BLaER1 (cell line): ENCODE measurements at regions not wholly inside any gene's neighbourhood (a gene's known extent, or its start where the extent isn't known, plus 50 kb on each side); places are given as distances from the start of the nearest gene placed in this dataset.

Source experiments
- H3K27ac ChIP-seq: shearing (Covaris generic); formaldehyde crosslinking; 2 replicates; pipeline ENCODE4 v1.8.1; 2022
- H3K27me3 ChIP-seq: shearing (Covaris generic); formaldehyde crosslinking; 2 replicates; pipeline ENCODE4 v1.8.1; 2022
- H3K36me3 ChIP-seq: shearing (Covaris generic); formaldehyde crosslinking; 2 replicates; pipeline ENCODE4 v1.8.1; 2022
- H3K4me1 ChIP-seq: shearing (Covaris generic); formaldehyde crosslinking; 2 replicates; pipeline ENCODE4 v1.8.1; 2022
- H3K4me2 ChIP-seq: shearing (Covaris generic); formaldehyde crosslinking; 2 replicates; pipeline ENCODE4 v1.8.1; 2022
- H3K4me3 ChIP-seq: shearing (Covaris generic); formaldehyde crosslinking; 2 replicates; pipeline ENCODE4 v1.8.1; 2022
- H3K9ac ChIP-seq: shearing (Covaris generic); formaldehyde crosslinking; 2 replicates; pipeline ENCODE4 v1.8.1; 2022
- H3K9me3 ChIP-seq: shearing (Covaris generic); formaldehyde crosslinking; 2 replicates; pipeline ENCODE4 v1.8.1; 2022
- H4K20me1 ChIP-seq: shearing (Covaris generic); formaldehyde crosslinking; 2 replicates; pipeline ENCODE4 v1.8.1; 2022
- Cebpa-rat ChIP-seq: shearing (Covaris generic); IDR thresholded peaks from 2 replicates; pipeline ENCODE4 v1.8.1; 2022

- no peak for TF ChIP-seq Cebpa-rat
- H4K20me1 ChIP-seq, result no peaks in the 10 kb centered on the region
- no peak overlapping the region for H3K27ac ChIP-seq
- H3K4me3 ChIP-seq, result no peak overlapping the region
- no peak overlapping the region for H3K4me2 ChIP-seq
- H3K27me3 ChIP-seq, result no peaks in the 10 kb centered on the region
- H3K36me3 ChIP-seq, result no peaks in the 10 kb centered on the region
- no peaks in the 10 kb centered on the region for H3K9me3 ChIP-seq
- no peaks in the 10 kb centered on the region for H3K4me1 ChIP-seq
- H3K9ac ChIP-seq, result no peak overlapping the region
Observed at GRCh38 chr9:115359017-115359780, 241.2 kb upstream of the TNC start.

GRCh38 chr9:115360122-115360521, 242.2 kb upstream of the TNC start:
- no peaks in the 10 kb centered on the region for H3K4me1 ChIP-seq
- no peaks in the 10 kb centered on the region for H3K27me3 ChIP-seq
- no peak overlapping the region for H3K9ac ChIP-seq
- no peaks in the 10 kb centered on the region for H3K36me3 ChIP-seq
- H3K27ac ChIP-seq, result no peak overlapping the region
- TF ChIP-seq Cebpa-rat, result no peak
- no peak overlapping the region for H3K4me3 ChIP-seq
- no peaks in the 10 kb centered on the region for H3K9me3 ChIP-seq
- H3K4me2 ChIP-seq, result no peak overlapping the region
- no peaks in the 10 kb centered on the region for H4K20me1 ChIP-seq

GRCh38 chr9:115362101-115362500, 244.1 kb upstream of the TNC start:
- H3K9ac ChIP-seq, result no peak overlapping the region
- no peak overlapping the region for H3K4me2 ChIP-seq
- H3K9me3 ChIP-seq, result no peaks in the 10 kb centered on the region
- no peak overlapping the region for H3K27ac ChIP-seq
- TF ChIP-seq Cebpa-rat, result no peak
- no peaks in the 10 kb centered on the region for H4K20me1 ChIP-seq
- H3K4me1 ChIP-seq, result no peaks in the 10 kb centered on the region
- H3K27me3 ChIP-seq, result no peaks in the 10 kb centered on the region
- H3K36me3 ChIP-seq, result no peaks in the 10 kb centered on the region
- no peak overlapping the region for H3K4me3 ChIP-seq

GRCh38 chr9:115362640-115363039, 244.7 kb upstream of the TNC start:
- no peak overlapping the region for H3K27ac ChIP-seq
- no peak for TF ChIP-seq Cebpa-rat
- no peaks in the 10 kb centered on the region for H3K27me3 ChIP-seq
- H3K4me1 ChIP-seq, result no peaks in the 10 kb centered on the region
- no peaks in the 10 kb centered on the region for H3K36me3 ChIP-seq
- H3K4me2 ChIP-seq, result no peak overlapping the region
- H3K9me3 ChIP-seq, result no peaks in the 10 kb centered on the region
- no peak overlapping the region for H3K9ac ChIP-seq
- no peaks in the 10 kb centered on the region for H4K20me1 ChIP-seq
- no peak overlapping the region for H3K4me3 ChIP-seq

- no peak overlapping the region for H3K9ac ChIP-seq
- H3K27ac ChIP-seq, result no peak overlapping the region
- H3K27me3 ChIP-seq, result no peaks in the 10 kb centered on the region
- H3K9me3 ChIP-seq, result no peaks in the 10 kb centered on the region
- H4K20me1 ChIP-seq, result no peaks in the 10 kb centered on the region
- no peak overlapping the region for H3K4me2 ChIP-seq
- H3K4me3 ChIP-seq, result no peak overlapping the region
- no peaks in the 10 kb centered on the region for H3K36me3 ChIP-seq
- H3K4me1 ChIP-seq, result no peaks in the 10 kb centered on the region
- TF ChIP-seq Cebpa-rat, result no peak
Observed at GRCh38 chr9:115364991-115365390, 247.0 kb upstream of the TNC start.

GRCh38 chr9:115367321-115367720, 249.4 kb upstream of the TNC start:
- Histone ChIP-seq H3K9ac (no peak overlapping the region), H3K27me3 (no peaks in the 10 kb centered on the region), H3K9me3 (no peaks in the 10 kb centered on the region), H3K27ac (no peak overlapping the region), H3K4me2 (no peak overlapping the region), H3K4me1 (no peaks in the 10 kb centered on the region), H4K20me1 (no peaks in the 10 kb centered on the region), H3K36me3 (no peaks in the 10 kb centered on the region), H3K4me3 (no peak overlapping the region)
- no peak for TF ChIP-seq Cebpa-rat

- TF ChIP-seq Cebpa-rat, result no peak
- no peak overlapping the region for H3K27ac ChIP-seq
Observed at GRCh38 chr9:115367780-115368525, 250.0 kb upstream of the TNC start.

GRCh38 chr9:115369322-115369957, 251.5 kb upstream of the TNC start:
- H4K20me1 ChIP-seq, result no peaks in the 10 kb centered on the region
- H3K4me2 ChIP-seq, result no peak overlapping the region
- no peaks in the 10 kb centered on the region for H3K36me3 ChIP-seq
- H3K9me3 ChIP-seq, result no peaks in the 10 kb centered on the region
- H3K27ac ChIP-seq, result no peak overlapping the region
- H3K4me1 ChIP-seq, result no peaks in the 10 kb centered on the region
- H3K27me3 ChIP-seq, result no peaks in the 10 kb centered on the region
- H3K9ac ChIP-seq, result no peak overlapping the region
- no peak for TF ChIP-seq Cebpa-rat
- no peak overlapping the region for H3K4me3 ChIP-seq

More at GRCh38 chr9:115367780-115368525, 250.0 kb upstream of the TNC start:
- no peak overlapping the region for H3K9ac ChIP-seq
- no peak overlapping the region for H3K4me2 ChIP-seq
- H3K4me1 ChIP-seq, result no peaks in the 10 kb centered on the region
- H3K36me3 ChIP-seq, result no peaks in the 10 kb centered on the region
- no peaks in the 10 kb centered on the region for H3K27me3 ChIP-seq
- no peaks in the 10 kb centered on the region for H3K9me3 ChIP-seq
- no peaks in the 10 kb centered on the region for H4K20me1 ChIP-seq
- H3K4me3 ChIP-seq, result no peak overlapping the region

- Histone ChIP-seq H3K4me3 (no peak overlapping the region), H3K27ac (no peak overlapping the region), H3K36me3 (no peaks in the 10 kb centered on the region), H3K4me2 (no peak overlapping the region), H3K4me1 (no peaks in the 10 kb centered on the region), H3K9me3 (no peaks in the 10 kb centered on the region), H4K20me1 (no peaks in the 10 kb centered on the region), H3K9ac (no peak overlapping the region), H3K27me3 (no peaks in the 10 kb centered on the region)
- no peak for TF ChIP-seq Cebpa-rat
Observed at GRCh38 chr9:115373000-115373709, 255.2 kb upstream of the TNC start.

GRCh38 chr9:115373710-115374045, 255.7 kb upstream of the TNC start:
- H3K4me2 ChIP-seq, result no peak overlapping the region
- no peak overlapping the region for H3K4me3 ChIP-seq
- H3K9ac ChIP-seq, result no peak overlapping the region
- no peaks in the 10 kb centered on the region for H3K4me1 ChIP-seq
- TF ChIP-seq Cebpa-rat, result no peak
- no peaks in the 10 kb centered on the region for H3K27me3 ChIP-seq
- no peaks in the 10 kb centered on the region for H3K36me3 ChIP-seq
- H4K20me1 ChIP-seq, result no peaks in the 10 kb centered on the region
- H3K9me3 ChIP-seq, result no peaks in the 10 kb centered on the region
- H3K27ac ChIP-seq, result no peak overlapping the region
